Thyroid gland (tissue), 4 donors: ENCODE measurements at regions not wholly inside any gene's neighbourhood (a gene's known extent, or its start where the extent isn't known, plus 50 kb on each side); places are given as distances from the start of the nearest gene placed in this dataset.

Experiments
- CTCF ChIP-seq, 6 experiments: fragments of 200-600 bp in 3 of 6; fragments of 450-650 bp in 3 of 6; sonication (generic) in 3 of 6; IDR thresholded peaks; one replicate each; pipeline ENCODE4 v1.5.1; 2016 to 2019; ENCODE audit warnings: antibody characterized with exemption in 6 of 6, mild to moderate bottlenecking in 2 of 6, inconsistent platforms in 1 of 6, moderate library complexity in 1 of 6
- POLR2A ChIP-seq, 2 donors: fragments of 450-650 bp; IDR thresholded peaks; one replicate each; pipeline ENCODE4 v1.6.1; 2017; ENCODE audit warnings: antibody characterized with exemption in 2 of 2, mild to moderate bottlenecking in 2 of 2, moderate library complexity in 1 of 2

- no peak for TF ChIP-seq CTCF (IDR thresholded peaks at IDR 0.05)
- no peak for TF ChIP-seq POLR2A (IDR thresholded peaks at IDR 0.05)
Measured at GRCh38 chr5:102701748-102702147, 53.4 kb upstream of the PAM start.
